SU-DHL-6 (cell line): ENCODE measurements at regions not wholly inside any gene's neighbourhood (a gene's known extent, or its start where the extent isn't known, plus 50 kb on each side); places are given as distances from the start of the nearest gene placed in this dataset.

Source experiments
- CTCF ChIP-seq: fragments of 200-600 bp; sonication (generic); IDR thresholded peaks from one replicate; pipeline ENCODE4 v1.5.1; 2017; ENCODE audit warnings: antibody characterized with exemption, mild to moderate bottlenecking, low read length, moderate library complexity; ENCODE audit not compliant: insufficient read depth, poor library complexity, severe bottlenecking
- EZH2phosphoT487 ChIP-seq: fragments of 200-600 bp; sonication (generic), shearing (Covaris generic); conservative IDR thresholded peaks from 2 replicates; pipeline ENCODE4 v1.6.1; 2018; ENCODE audit warnings: mild to moderate bottlenecking, antibody characterized with exemption, low read length, moderate library complexity, mixed read lengths

GRCh38 chr4:11702886-11703557 is 274.3 kb upstream of the HS3ST1 start:
- no peak for TF ChIP-seq CTCF
- TF ChIP-seq EZH2phosphoT487 = no peak
